GM03348 (cell line): ENCODE measurements at regions not wholly inside any gene's neighbourhood (a gene's known extent, or its start where the extent isn't known, plus 50 kb on each side); places are given as distances from the start of the nearest gene placed in this dataset.

Source experiments
- DNase-seq: peaks from one replicate; pipeline ENCODE4 v3.0.0; 2012; ENCODE audit warnings: low spot score

GRCh38 chr1:234932511-234933430 is 195.9 kb downstream of the TOMM20 start:
- DNase-seq, result no peak

GRCh38 chr1:234932106-234932505 is 196.5 kb downstream of the TOMM20 start:
- no peak for DNase-seq

- no peak for DNase-seq
Observed at GRCh38 chr1:234931404-234931973, 197.1 kb downstream of the TOMM20 start.

- DNase-seq, result no peak
Observed at GRCh38 chr1:234929369-234929768, 199.3 kb downstream of the TOMM20 start.

GRCh38 chr1:234928642-234929041 is 200.0 kb downstream of the TOMM20 start:
- no peak for DNase-seq

GRCh38 chr1:234927971-234928640 is 200.5 kb downstream of the TOMM20 start:
- DNase-seq, result no peak

- no peak for DNase-seq
Observed at GRCh38 chr1:234927312-234927970, 201.2 kb downstream of the TOMM20 start.

- no peak for DNase-seq
Observed at GRCh38 chr1:234926559-234927311, 201.9 kb downstream of the TOMM20 start.

GRCh38 chr1:234926264-234926558 is 202.4 kb downstream of the TOMM20 start:
- DNase-seq, result no peak

- DNase-seq, result peak; percentile 90
Observed at GRCh38 chr1:234925440-234926263, 203.0 kb downstream of the TOMM20 start.

GRCh38 chr1:234924450-234925355 is 203.9 kb downstream of the TOMM20 start:
- no peak for DNase-seq

- DNase-seq, result no peak
Observed at GRCh38 chr1:234923626-234924025, 205.0 kb downstream of the TOMM20 start.

- DNase-seq, result no peak
Observed at GRCh38 chr1:234922987-234923386, 205.7 kb downstream of the TOMM20 start.

GRCh38 chr1:234921266-234922062 is 207.2 kb downstream of the TOMM20 start:
- DNase-seq, result no peak

GRCh38 chr1:234920843-234921140 is 207.8 kb downstream of the TOMM20 start:
- DNase-seq, result no peak

- no peak for DNase-seq
Observed at GRCh38 chr1:234920136-234920842, 208.3 kb downstream of the TOMM20 start.

- DNase-seq, result peak; percentile 29
Observed at GRCh38 chr1:234918961-234919761, 209.5 kb downstream of the TOMM20 start.
